GM23338 (cell line): ENCODE measurements at regions not wholly inside any gene's neighbourhood (a gene's known extent, or its start where the extent isn't known, plus 50 kb on each side); places are given as distances from the start of the nearest gene placed in this dataset.

ENCODE experiments used
- ATAC-seq: fragments of 200-7000 bp; cut with Tn5 transposase; 3 replicates; pipeline ENCODE4 v1.9.1; 2020
- DNase-seq: peaks from one replicate; pipeline ENCODE4 v3.0.0-alpha.2; 2015; ENCODE audit warnings: low spot score
- H2AFZ ChIP-seq: fragments of 200-600 bp; sonication (generic); 2 replicates; pipeline ENCODE4 v1.8.0; 2016; ENCODE audit warnings: antibody characterized with exemption, mild to moderate bottlenecking, moderate library complexity
- H3F3A ChIP-seq: fragments of 200-600 bp; sonication (generic); replicated peaks from 2 replicates; pipeline ENCODE4 v1.8.0; 2017; ENCODE audit warnings: antibody characterized with exemption, mixed run types, low read depth
- H3K27ac ChIP-seq: fragments of 200-600 bp; sonication (generic); 2 replicates; pipeline ENCODE4 v1.6.1; 2016; ENCODE audit warnings: low read depth
- H3K27me3 ChIP-seq: fragments of 200-600 bp; sonication (generic); 2 replicates; pipeline ENCODE4 v1.8.0; 2016; ENCODE audit warnings: mild to moderate bottlenecking, mixed run types, moderate library complexity; ENCODE audit not compliant: insufficient read depth
- H3K36me3 ChIP-seq: fragments of 200-600 bp; sonication (generic); 2 replicates; pipeline ENCODE4 v1.8.0; 2016; ENCODE audit warnings: mild to moderate bottlenecking; ENCODE audit not compliant: insufficient read depth
- H3K4me1 ChIP-seq: fragments of 200-600 bp; sonication (generic); 2 replicates; pipeline ENCODE4 v1.8.0; 2016; ENCODE audit warnings: mild to moderate bottlenecking, moderate library complexity; ENCODE audit not compliant: insufficient read depth
- H3K4me2 ChIP-seq: fragments of 200-600 bp; sonication (generic); 2 replicates; pipeline ENCODE4 v1.7.1; 2017; ENCODE audit warnings: mixed run types
- H3K4me3 ChIP-seq: fragments of 200-600 bp; sonication (generic); 2 replicates; pipeline ENCODE4 v1.6.1; 2016; ENCODE audit warnings: mixed run types
- H3K79me2 ChIP-seq: fragments of 200-600 bp; sonication (generic); replicated peaks from 2 replicates; pipeline ENCODE4 v1.8.0; 2017; ENCODE audit warnings: mild to moderate bottlenecking; ENCODE audit not compliant: insufficient read depth
- H3K9me2 ChIP-seq: fragments of 200-600 bp; sonication (generic); 2 replicates; pipeline ENCODE4 v1.8.0; 2017; ENCODE audit not compliant: insufficient read depth
- H4K20me1 ChIP-seq: fragments of 200-600 bp; sonication (generic); replicated peaks from 2 replicates; pipeline ENCODE4 v1.8.0; 2017; ENCODE audit warnings: mild to moderate bottlenecking; ENCODE audit not compliant: insufficient read depth
- H3K27ac Mint-ChIP-seq: 2 replicates; pipeline ENCODE4 v1.8.0; 2020; ENCODE audit warnings: inconsistent platforms, mild to moderate bottlenecking, moderate library complexity, mixed read lengths
- H3K27me3 Mint-ChIP-seq: 3 replicates; pipeline ENCODE4 v1.8.0; 2022; ENCODE audit warnings: low read depth, mild to moderate bottlenecking, moderate library complexity, mixed read lengths, inconsistent platforms; ENCODE audit not compliant: insufficient read depth, poor library complexity
- H3K36me3 Mint-ChIP-seq: 3 replicates; pipeline ENCODE4 v1.8.0; 2021; ENCODE audit warnings: low read depth, mild to moderate bottlenecking, inconsistent platforms, moderate library complexity, mixed read lengths
- H3K4me1 Mint-ChIP-seq: 3 replicates; pipeline ENCODE4 v1.8.0; 2020; ENCODE audit warnings: mild to moderate bottlenecking, inconsistent platforms, mixed read lengths
- H3K4me3 Mint-ChIP-seq: 3 replicates; pipeline ENCODE4 v1.8.0; 2021; ENCODE audit warnings: moderate library complexity, mild to moderate bottlenecking, inconsistent platforms, mixed read lengths
- H3K9me3 Mint-ChIP-seq: 3 replicates; pipeline ENCODE4 v1.8.0; 2020; ENCODE audit warnings: moderate library complexity, mild to moderate bottlenecking, inconsistent platforms, mixed read lengths
- EZH2 ChIP-seq: fragments of 200-600 bp; sonication (generic); IDR thresholded peaks from one replicate; pipeline ENCODE4 v1.8.0; 2017; ENCODE audit warnings: antibody characterized with exemption, mild to moderate bottlenecking, low read depth; ENCODE audit not compliant: unreplicated experiment
- JUNB ChIP-seq: IDR thresholded peaks from one replicate; pipeline ENCODE4 v1.6.1; 2016; ENCODE audit warnings: antibody characterized with exemption; ENCODE audit not compliant: unreplicated experiment
- ZNF331 ChIP-seq: fragments of 250-450 bp; sonication (Bioruptor Pico); IDR thresholded peaks from 2 replicates; pipeline ENCODE4 v1.5.0; 2020; ENCODE audit warnings: low read depth, mild to moderate bottlenecking, moderate library complexity
- TF ChIP-seq, protein P1 (sequence below): fragments of 250-450 bp; sonication (Bioruptor Pico); IDR thresholded peaks from 2 replicates; pipeline ENCODE4 v1.5.0; 2020; ENCODE audit warnings: mild to moderate bottlenecking, moderate library complexity
- TF ChIP-seq, protein P2 (sequence below), 2 experiments: fragments of 200-600 bp in 1 of 2; sonication (generic) in 1 of 2; conservative IDR thresholded peaks; 2 replicates each; pipeline versions ENCODE4 v1.5.1 to v1.6.1; 2016 to 2017; ENCODE audit warnings: antibody characterized with exemption in 2 of 2, low read depth in 2 of 2, mild to moderate bottlenecking in 2 of 2, moderate library complexity in 1 of 2

DNA sequence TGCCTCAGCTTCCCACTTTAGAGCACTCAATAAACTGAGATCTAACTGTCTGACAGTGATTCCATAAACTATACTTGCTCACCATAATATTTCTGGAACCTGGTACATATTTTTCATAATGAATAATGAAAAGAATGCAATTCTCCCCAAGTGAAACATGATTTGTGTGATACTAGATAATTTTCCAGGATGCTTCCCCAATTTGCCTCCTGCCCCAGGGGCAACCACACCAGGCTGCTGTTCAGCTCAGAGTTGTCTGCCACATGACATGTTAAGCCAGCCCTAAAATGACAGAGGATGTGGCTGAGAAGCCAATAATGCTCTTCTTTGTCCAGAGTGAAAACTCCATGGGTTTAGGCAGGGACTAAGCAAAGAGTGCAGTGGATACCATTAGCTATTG is 62.9 kb upstream of the SEZ6L start:
- H3K36me3 Mint-ChIP-seq = no peaks in the 10 kb centered on the region; the same call in 2 of the 3 replicates
- TF ChIP-seq EZH2 = no peak
- TF ChIP-seq JUNB = no peak
- TF ChIP-seq, protein P1, sequence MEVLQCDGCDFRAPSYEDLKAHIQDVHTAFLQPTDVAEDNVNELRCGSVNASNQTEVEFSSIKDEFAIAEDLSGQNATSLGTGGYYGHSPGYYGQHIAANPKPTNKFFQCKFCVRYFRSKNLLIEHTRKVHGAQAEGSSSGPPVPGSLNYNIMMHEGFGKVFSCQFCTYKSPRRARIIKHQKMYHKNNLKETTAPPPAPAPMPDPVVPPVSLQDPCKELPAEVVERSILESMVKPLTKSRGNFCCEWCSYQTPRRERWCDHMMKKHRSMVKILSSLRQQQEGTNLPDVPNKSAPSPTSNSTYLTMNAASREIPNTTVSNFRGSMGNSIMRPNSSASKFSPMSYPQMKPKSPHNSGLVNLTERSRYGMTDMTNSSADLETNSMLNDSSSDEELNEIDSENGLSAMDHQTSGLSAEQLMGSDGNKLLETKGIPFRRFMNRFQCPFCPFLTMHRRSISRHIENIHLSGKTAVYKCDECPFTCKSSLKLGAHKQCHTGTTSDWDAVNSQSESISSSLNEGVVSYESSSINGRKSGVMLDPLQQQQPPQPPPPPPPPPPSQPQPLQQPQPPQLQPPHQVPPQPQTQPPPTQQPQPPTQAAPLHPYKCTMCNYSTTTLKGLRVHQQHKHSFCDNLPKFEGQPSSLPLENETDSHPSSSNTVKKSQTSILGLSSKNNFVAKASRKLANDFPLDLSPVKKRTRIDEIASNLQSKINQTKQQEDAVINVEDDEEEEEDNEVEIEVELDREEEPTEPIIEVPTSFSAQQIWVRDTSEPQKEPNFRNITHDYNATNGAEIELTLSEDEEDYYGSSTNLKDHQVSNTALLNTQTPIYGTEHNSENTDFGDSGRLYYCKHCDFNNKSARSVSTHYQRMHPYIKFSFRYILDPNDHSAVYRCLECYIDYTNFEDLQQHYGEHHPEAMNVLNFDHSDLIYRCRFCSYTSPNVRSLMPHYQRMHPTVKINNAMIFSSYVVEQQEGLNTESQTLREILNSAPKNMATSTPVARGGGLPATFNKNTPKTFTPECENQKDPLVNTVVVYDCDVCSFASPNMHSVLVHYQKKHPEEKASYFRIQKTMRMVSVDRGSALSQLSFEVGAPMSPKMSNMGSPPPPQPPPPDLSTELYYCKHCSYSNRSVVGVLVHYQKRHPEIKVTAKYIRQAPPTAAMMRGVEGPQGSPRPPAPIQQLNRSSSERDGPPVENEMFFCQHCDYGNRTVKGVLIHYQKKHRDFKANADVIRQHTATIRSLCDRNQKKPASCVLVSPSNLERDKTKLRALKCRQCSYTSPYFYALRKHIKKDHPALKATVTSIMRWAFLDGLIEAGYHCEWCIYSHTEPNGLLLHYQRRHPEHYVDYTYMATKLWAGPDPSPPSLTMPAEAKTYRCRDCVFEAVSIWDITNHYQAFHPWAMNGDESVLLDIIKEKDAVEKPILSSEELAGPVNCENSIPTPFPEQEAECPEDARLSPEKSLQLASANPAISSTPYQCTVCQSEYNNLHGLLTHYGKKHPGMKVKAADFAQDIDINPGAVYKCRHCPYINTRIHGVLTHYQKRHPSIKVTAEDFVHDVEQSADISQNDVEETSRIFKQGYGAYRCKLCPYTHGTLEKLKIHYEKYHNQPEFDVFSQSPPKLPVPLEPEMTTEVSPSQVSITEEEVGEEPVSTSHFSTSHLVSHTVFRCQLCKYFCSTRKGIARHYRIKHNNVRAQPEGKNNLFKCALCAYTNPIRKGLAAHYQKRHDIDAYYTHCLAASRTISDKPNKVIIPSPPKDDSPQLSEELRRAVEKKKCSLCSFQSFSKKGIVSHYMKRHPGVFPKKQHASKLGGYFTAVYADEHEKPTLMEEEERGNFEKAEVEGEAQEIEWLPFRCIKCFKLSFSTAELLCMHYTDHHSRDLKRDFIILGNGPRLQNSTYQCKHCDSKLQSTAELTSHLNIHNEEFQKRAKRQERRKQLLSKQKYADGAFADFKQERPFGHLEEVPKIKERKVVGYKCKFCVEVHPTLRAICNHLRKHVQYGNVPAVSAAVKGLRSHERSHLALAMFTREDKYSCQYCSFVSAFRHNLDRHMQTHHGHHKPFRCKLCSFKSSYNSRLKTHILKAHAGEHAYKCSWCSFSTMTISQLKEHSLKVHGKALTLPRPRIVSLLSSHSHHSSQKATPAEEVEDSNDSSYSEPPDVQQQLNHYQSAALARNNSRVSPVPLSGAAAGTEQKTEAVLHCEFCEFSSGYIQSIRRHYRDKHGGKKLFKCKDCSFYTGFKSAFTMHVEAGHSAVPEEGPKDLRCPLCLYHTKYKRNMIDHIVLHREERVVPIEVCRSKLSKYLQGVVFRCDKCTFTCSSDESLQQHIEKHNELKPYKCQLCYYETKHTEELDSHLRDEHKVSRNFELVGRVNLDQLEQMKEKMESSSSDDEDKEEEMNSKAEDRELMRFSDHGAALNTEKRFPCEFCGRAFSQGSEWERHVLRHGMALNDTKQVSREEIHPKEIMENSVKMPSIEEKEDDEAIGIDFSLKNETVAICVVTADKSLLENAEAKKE (CRISPR knock-in tag) = no peak
- TF ChIP-seq ZNF331 (CRISPR knock-in tag) = no peak
- TF ChIP-seq, protein P2, sequence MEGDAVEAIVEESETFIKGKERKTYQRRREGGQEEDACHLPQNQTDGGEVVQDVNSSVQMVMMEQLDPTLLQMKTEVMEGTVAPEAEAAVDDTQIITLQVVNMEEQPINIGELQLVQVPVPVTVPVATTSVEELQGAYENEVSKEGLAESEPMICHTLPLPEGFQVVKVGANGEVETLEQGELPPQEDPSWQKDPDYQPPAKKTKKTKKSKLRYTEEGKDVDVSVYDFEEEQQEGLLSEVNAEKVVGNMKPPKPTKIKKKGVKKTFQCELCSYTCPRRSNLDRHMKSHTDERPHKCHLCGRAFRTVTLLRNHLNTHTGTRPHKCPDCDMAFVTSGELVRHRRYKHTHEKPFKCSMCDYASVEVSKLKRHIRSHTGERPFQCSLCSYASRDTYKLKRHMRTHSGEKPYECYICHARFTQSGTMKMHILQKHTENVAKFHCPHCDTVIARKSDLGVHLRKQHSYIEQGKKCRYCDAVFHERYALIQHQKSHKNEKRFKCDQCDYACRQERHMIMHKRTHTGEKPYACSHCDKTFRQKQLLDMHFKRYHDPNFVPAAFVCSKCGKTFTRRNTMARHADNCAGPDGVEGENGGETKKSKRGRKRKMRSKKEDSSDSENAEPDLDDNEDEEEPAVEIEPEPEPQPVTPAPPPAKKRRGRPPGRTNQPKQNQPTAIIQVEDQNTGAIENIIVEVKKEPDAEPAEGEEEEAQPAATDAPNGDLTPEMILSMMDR (conservative IDR thresholded peaks at IDR 0.05; ENCODE audit: low read depth in 2 of 2) = no peak

More for the DNA sequence above, 62.9 kb upstream of the SEZ6L start:
- Mint-ChIP-seq H3K4me3 (no peak overlapping the region), H3K4me1 (no peaks in the 10 kb centered on the region), H3K27ac (no peak overlapping the region), H3K27me3 (peaks cover 2% of the 10 kb centered on the region), H3K9me3 (peaks cover 7% of the 10 kb centered on the region; the same call in 2 of the 3 replicates)
- no peaks in the 10 kb centered on the region for H3K27me3 ChIP-seq
- no peak overlapping the region for H3K4me2 ChIP-seq
- H3K4me1 ChIP-seq = no peaks in the 10 kb centered on the region
- no peak overlapping the region for H2AFZ ChIP-seq
- no peaks in the 10 kb centered on the region for H4K20me1 ChIP-seq
- no peak for DNase-seq
- no peak overlapping the region for H3K27ac ChIP-seq
- H3K36me3 ChIP-seq = no peaks in the 10 kb centered on the region
- H3K4me3 ChIP-seq = no peak overlapping the region
- H3F3A ChIP-seq = no peaks in the 10 kb centered on the region
- no peak for ATAC-seq
- no peaks in the 10 kb centered on the region for H3K79me2 ChIP-seq
- no peaks in the 10 kb centered on the region; the same call in 1 of the 2 replicates for H3K9me2 ChIP-seq
